SJSA1 (cell line): ENCODE measurements at regions not wholly inside any gene's neighbourhood (a gene's known extent, or its start where the extent isn't known, plus 50 kb on each side); places are given as distances from the start of the nearest gene placed in this dataset.
A peak's percentile ranks its signal among the peaks of the same experiment; 100 is the strongest.
"Not testable (repeated sequence)": the region's sequence is repeated elsewhere in the genome, so short reads cannot be mapped to it uniquely, and the experiment has no call there.

Source experiments
- DNase-seq, 2 experiments: peaks; one replicate each; pipeline ENCODE4 v3.0.0-alpha.2; 2015 to 2020; ENCODE audit warnings: low spot score in 2 of 2, low read depth in 1 of 2
- H3K27ac ChIP-seq: fragments of 250-450 bp; sonication (Bioruptor Pico); 2 replicates; pipeline ENCODE4 v1.5.1; 2020; ENCODE audit warnings: mild to moderate bottlenecking, moderate library complexity
- H3K27me3 ChIP-seq: fragments of 250-450 bp; sonication (Bioruptor Pico); replicated peaks from 2 replicates; pipeline ENCODE4 v1.5.1; 2020; ENCODE audit warnings: mild to moderate bottlenecking, moderate library complexity
- H3K36me3 ChIP-seq: fragments of 250-450 bp; sonication (Bioruptor Pico); 2 replicates; pipeline ENCODE4 v1.5.1; 2020; ENCODE audit warnings: mild to moderate bottlenecking
- H3K4me1 ChIP-seq: fragments of 250-450 bp; sonication (Bioruptor Pico); replicated peaks from 2 replicates; pipeline ENCODE4 v1.6.1; 2021; ENCODE audit warnings: mild to moderate bottlenecking
- H3K4me3 ChIP-seq: fragments of 250-450 bp; sonication (Bioruptor Pico); 2 replicates; pipeline ENCODE4 v1.5.1; 2020; ENCODE audit warnings: mild to moderate bottlenecking
- H3K9me3 ChIP-seq: fragments of 250-450 bp; sonication (Bioruptor Pico); replicated peaks from 2 replicates; pipeline ENCODE4 v1.5.1; 2020; ENCODE audit warnings: mild to moderate bottlenecking

DNA sequence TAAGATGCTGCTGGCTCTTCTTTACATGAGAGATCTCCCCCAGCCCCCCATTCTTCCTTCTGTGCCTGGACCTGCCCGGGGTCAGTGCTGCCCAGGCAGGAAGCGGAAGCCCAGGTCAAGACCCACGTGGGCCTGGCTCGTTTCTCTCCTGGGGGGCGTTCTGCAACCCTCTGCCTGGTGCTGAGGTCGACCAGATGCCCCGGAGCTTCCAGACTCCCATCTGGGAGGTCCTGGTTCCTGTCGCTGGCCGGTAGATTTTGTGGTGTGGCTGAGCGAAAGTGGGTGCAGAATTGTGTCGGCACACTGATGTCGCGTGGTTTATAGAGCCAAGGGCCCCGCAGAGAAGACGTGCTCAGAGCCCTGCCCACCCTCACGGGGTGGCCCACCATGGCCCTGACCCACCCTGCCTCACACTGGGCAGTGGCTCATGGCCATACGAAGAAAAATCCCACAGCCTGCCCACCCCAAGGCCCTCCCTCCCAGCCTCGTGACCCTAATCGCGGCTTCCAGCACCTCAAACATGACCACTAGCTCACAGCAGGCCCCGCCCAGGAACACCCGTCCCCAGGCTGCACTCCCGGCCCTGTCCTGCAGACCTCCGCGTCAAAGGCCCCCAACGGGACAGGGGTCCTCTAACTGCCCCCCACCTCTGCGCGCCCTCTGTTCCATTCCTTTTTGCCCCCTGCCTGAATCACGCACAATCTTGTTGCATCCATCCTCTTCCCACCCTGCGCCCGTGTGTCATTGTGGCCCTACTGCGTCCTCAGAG is 443.2 kb upstream of the ZNF722 start:
- H3K4me3 ChIP-seq, H3K27me3 ChIP-seq, H3K9me3 ChIP-seq, H3K27ac ChIP-seq, DNase-seq, H3K36me3 ChIP-seq, H3K4me1 ChIP-seq: not testable (repeated sequence)

DNA sequence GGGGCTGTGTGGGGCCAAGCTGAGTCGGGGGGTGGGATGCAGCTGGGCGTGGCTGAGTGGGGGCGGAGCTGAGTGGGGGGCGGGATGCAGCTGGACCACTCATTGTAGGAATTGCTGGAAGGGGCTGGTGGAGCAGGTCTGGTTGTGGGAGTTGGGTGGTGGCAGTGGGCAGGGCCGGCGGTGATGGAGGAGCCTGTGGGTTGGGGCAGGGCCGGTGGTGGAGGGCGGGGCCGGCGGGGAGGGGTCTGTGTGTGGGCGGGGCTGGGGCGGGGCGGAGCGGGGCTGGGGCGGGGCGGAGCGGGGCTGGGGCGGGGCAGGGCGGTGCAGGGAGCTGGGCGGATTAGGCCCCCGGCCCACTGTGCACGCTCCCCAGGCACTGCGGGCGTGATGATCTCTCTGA is 442.4 kb upstream of the ZNF722 start:
- not testable (repeated sequence) for H3K4me3 ChIP-seq, DNase-seq, H3K36me3 ChIP-seq, H3K27me3 ChIP-seq, H3K4me1 ChIP-seq, H3K9me3 ChIP-seq, H3K27ac ChIP-seq

DNA sequence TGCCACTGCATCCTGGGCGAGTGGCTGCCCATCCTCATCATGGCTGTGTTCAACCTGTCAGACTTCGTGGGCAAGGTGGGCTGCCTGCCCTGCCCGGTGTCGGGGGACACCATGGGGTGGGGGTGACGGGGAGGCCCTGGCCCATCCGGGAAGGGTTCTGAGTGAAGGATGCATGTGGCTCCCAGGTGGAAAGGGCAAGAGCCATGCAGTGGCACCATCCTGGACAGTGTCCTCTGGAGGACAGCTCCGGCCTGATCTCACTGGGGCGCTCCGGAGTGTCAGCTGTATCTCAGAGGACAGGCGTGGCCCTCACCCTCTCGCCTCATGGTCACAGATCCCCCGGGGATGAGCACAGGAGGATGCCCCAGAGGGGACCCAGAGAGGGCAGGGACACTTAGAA is 439.6 kb upstream of the ZNF722 start:
- H3K36me3 ChIP-seq, H3K9me3 ChIP-seq, H3K4me3 ChIP-seq, H3K4me1 ChIP-seq, H3K27me3 ChIP-seq, H3K27ac ChIP-seq, DNase-seq: not testable (repeated sequence)

DNA sequence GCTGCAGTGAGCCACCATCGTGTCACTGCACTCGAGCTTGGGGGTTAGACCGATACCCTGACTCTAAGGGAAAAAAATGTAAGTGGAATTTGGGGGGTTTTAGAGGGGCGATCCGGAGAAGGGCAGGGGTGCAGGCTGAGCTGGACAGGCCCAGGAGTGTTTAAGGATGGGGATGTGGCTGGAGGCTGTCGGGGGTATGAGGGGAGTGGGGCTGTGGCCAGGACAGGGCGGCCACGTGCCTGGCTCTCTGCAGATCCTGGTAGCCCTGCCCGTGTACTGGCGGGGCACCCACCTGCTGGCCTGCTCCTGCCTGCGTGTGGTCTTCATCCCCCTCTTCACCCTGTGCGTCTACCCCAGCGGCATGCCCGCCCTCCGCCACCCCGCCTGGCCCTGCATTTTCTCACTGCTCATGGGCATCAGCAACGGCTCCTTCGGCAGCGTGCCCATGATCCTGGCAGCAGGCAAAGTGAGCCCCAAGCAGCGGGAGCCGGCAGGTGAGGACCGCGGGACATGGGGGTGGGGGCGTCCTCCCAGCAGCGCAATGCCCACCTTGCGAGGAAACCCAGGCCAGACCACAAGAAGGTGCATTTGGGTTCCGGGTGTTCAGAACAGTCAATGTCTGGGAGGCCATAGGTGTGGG is 438.7 kb upstream of the ZNF722 start:
- H3K36me3 ChIP-seq, H3K4me3 ChIP-seq, H3K27ac ChIP-seq, DNase-seq, H3K9me3 ChIP-seq, H3K27me3 ChIP-seq, H3K4me1 ChIP-seq: not testable (repeated sequence)

DNA sequence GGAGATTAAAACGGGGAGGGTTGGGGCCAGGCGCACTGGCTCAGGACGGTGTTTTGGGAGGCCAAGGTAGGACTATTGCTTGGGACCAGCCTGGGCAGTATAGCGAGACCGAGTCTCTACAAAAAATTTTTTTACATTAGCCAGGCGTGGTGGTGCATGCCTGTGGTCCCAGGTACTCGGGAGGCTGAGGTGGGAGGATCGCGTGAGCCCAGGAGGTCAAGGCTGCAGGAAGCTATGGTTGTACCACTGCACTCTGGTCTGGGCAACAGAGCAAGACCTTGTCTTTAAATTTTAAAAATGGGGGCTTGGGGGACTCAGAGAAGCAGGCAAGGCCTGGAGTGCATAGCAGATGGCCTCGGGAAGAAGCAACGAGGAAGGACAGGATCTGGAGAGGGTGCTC is 436.7 kb upstream of the ZNF722 start:
- not testable (repeated sequence) for H3K27ac ChIP-seq, H3K4me3 ChIP-seq, H3K9me3 ChIP-seq, H3K27me3 ChIP-seq, H3K36me3 ChIP-seq, H3K4me1 ChIP-seq, DNase-seq

DNA sequence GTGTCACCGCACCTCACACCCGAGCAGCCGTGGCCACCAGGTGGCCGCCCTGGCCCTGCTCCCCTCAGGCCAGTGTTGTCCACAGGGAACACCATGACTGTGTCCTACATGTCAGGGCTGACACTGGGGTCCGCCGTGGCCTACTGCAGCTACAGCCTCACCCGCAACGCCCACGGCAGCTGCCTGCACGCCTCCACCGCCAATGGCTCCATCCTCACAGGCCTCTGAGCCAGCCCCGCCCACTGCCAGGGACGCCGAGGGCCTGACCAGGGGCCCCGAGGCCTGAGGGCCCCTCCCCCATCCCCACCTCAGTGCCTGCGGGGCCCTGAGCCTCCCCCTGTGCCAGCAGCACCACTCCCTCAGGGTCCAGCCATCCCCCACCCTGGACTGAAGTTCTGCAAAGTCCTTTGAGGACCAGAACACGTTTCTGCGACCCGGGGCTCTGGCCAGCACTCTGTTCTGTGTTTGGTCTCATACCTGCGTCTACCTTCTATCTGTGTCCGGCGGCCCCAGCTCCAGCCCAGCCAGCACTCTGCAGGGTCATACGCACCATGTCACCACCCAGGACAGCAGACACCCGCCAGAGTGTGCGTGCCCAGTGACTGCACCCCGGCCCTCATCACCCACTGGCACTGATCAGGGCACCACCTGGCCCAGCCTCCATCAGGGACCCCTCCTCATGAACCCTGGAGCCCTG is 436.1 kb upstream of the ZNF722 start:
- H3K27me3 ChIP-seq, H3K4me1 ChIP-seq, H3K4me3 ChIP-seq, H3K27ac ChIP-seq, H3K9me3 ChIP-seq, DNase-seq, H3K36me3 ChIP-seq: not testable (repeated sequence)

DNA sequence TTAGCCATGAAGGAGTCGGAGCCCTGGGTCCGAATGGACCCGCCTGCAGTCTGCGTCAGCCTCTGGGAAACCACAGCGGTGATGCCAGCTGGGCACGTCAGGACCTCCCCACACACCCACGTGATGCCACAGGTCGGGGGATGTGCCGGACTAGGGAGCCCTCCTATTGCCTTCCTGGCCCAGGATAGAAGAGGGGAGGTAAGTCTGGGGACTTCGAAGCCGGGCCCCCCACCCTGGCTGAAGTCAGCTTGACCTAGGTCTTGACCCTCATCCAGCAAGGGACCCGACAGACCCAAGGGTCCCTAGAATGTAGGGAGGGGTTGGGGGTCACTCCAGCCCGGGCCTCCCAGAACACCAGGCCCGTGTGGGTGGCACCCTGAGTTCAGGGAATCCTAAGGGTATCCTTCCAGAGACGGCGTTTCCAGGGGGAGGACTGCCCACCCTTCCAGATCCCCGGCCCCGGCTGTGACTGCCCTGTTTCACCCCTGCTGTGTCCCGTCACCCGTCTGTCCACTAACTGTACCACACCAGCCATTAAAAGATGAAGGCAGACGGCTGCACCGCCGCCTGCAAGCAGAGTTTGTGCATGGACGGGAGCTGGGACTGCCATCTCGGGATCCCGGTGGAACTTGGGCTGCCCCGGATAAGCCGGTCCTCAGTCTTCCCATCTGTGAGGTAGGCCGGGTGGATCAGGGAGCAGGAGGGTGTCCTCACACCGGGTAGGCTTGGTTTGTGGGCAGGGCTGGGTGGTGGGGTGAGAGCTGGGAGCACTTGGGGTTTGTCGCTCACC is 435.3 kb upstream of the ZNF722 start:
- H3K27ac ChIP-seq, DNase-seq, H3K4me1 ChIP-seq, H3K36me3 ChIP-seq, H3K27me3 ChIP-seq, H3K4me3 ChIP-seq, H3K9me3 ChIP-seq: not testable (repeated sequence)

DNA sequence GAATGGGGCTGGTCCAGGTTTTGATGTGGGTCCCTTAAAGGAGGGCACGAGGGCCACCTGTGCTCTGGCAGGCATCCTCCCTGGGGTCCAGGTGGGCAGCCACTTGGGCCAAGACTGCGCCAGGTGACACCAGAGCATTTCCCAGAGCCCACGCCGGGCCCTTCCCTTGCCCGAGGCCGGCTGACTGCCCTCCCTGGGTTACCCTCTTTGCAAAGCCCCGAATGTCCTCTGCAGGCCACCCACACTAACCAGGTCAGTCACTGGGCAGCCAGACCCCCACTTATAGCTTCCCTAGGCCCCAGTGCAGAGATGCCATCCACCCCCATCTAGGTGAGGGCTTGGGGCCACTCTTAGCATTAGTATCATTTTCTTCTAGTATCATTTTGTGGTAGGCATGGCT is 433.8 kb upstream of the ZNF722 start:
- not testable (repeated sequence) for H3K27ac ChIP-seq, H3K4me1 ChIP-seq, H3K4me3 ChIP-seq, H3K9me3 ChIP-seq, H3K36me3 ChIP-seq, DNase-seq, H3K27me3 ChIP-seq

DNA sequence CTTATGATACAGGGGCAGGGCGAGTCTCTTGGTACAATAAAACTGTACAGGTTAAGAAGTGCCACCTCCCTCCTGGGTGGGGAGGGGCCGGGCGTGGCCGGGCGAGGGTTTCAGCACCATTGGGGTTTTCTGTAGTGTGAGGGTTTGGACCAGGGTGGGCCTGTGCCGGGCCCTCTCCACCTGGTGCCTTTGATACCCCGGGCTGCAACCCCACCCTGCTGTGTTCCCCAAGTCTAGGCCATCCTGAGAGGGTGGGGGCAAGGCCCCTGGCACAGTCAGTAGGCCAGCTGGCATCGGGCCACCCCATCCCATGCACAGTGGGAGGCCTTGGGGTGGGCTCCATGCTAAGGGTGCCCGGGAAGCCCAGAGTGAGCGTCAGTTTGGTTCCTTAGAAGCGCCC is 431.8 kb upstream of the ZNF722 start:
- DNase-seq = peak in 1 of 2 experiments; percentile 25
- H3K27me3 ChIP-seq, H3K36me3 ChIP-seq: not testable (repeated sequence)

DNA sequence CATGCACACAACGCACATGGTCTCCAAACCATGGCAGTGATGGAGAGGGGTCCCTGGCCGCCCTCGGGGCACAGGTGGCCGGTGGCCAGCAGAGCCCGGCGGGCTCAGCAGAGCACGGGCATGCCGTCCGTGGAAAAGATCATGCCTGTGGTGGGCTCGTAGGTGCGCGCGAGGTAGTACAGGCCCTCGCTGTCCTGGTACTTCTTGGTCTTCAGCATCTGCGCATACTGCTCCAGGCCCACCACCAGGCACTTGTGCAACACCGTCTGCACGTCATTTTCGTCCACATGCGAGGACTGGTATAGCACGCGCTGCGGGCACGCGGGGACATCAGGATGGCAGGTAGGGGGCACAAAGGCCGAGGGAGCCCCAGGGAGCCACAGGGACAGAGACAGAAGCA is 431.0 kb upstream of the ZNF722 start:
- not testable (repeated sequence) for H3K27ac ChIP-seq, H3K4me3 ChIP-seq, H3K36me3 ChIP-seq, H3K27me3 ChIP-seq, H3K9me3 ChIP-seq, H3K4me1 ChIP-seq
- DNase-seq = peak in 1 of 2 experiments; percentile 42

More for the DNA sequence above, 431.8 kb upstream of the ZNF722 start:
- H3K4me3 ChIP-seq, H3K4me1 ChIP-seq, H3K27ac ChIP-seq, H3K9me3 ChIP-seq: not testable (repeated sequence)

DNA sequence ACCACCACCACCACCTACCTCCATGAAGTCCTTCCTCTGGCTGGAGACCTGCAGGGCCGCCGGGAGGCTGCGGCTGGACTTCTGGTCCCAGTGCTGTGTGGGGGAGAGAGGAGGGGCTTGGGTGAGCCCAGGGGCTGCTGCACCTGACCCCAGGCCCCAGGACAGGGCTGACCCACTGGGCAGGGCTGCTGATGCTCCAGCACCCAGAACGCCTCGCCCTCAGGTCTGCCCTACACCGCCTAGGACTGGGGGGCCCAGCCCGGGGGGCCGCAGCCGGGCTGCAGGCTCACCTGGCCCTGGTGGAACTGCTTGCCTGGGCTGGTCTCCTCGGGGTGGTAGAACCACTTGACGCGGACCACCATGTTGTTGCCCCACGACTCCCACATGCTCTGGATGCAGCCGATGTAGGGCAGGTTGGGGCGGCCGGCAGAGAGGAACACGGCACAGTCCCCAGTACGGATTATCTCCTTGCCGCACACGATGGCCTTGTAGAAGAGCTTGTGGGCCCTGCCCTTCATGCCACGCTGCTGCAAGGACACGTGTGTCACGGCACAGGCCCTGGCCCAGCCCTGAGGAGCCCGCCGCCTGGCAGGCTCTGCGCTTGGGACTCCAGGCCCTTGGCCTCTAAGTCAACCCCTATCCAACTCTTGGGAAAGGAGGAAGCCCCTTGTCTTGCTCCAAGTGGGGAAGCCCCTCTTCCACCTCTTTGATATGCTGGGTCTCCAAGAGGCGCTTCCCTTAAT is 429.9 kb upstream of the ZNF722 start:
- not testable (repeated sequence) for DNase-seq, H3K4me1 ChIP-seq, H3K27ac ChIP-seq, H3K4me3 ChIP-seq, H3K36me3 ChIP-seq, H3K9me3 ChIP-seq, H3K27me3 ChIP-seq

DNA sequence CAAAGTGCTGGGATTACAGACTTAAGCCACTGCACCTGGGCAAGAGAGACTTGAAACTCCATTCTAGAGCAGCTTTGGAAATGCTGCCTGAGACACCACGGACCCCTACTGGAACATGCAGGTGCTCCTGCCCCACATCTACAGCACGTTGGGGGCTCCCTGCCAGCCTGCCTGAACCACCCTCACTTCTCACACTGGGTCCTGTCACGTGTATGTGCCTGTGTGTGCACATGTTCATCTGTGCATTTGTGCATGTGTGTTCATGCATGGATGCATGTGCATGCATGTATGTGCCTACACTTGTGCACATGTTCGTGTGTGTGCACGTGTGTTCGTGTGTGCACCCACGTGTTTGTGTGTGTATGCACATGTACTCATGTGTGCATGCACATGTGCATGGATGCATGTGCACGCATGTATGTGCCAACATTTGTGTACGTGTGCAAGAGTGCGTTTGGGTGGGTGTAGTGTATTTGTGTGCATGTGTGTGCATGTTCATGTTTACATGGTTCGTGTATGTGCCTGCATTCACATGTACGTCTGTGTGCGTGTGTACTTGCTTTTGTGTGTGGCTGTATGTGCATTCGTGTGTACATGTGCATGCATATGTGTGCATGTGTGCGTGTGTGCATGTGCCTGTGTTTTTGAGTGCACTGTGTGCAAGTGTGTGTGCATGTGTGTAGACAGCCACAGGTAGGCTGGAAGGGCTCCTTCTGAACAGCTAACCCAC is 428.1 kb upstream of the ZNF722 start:
- H3K27ac ChIP-seq, DNase-seq, H3K36me3 ChIP-seq, H3K4me3 ChIP-seq, H3K9me3 ChIP-seq, H3K4me1 ChIP-seq, H3K27me3 ChIP-seq: not testable (repeated sequence)

DNA sequence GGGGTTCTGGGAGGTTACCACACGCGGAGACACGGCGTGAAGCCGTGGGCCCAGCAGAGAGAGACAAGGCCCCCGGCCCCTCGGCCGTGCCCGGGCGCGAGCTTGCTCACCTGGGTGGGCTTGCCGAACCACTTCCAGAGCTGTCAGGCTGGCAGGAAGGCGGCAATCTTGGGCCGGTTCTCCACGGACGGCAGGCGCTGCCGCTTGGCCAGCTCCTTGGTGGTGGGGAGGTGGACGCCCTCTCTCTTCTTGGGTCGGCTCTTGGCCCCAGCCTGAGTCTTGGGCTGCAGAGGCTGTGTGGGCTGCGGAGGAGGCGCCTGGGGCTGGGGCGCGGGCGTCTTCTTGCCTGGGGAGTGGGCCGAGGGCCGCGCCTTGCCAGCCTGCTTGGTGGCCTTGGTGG is 426.5 kb upstream of the ZNF722 start:
- not testable (repeated sequence) for H3K9me3 ChIP-seq, H3K4me3 ChIP-seq, H3K36me3 ChIP-seq, H3K27ac ChIP-seq, H3K4me1 ChIP-seq, DNase-seq, H3K27me3 ChIP-seq
